Spleen (tissue), 11 donors: ENCODE measurements at regions not wholly inside any gene's neighbourhood (a gene's known extent, or its start where the extent isn't known, plus 50 kb on each side); places are given as distances from the start of the nearest gene placed in this dataset.

Source experiments
- DNase-seq: peaks from one replicate; pipeline ENCODE4 v3.0.0-alpha.2; 2020
- H3K27ac ChIP-seq, 8 donors: fragments of 200-600 bp; sonication (generic) in 7 of 8; 1 replicate in 4 of 8; 2 replicates in 4 of 8; pipeline versions ENCODE4 v1.5.0 to v1.8.0; 2016 to 2021; ENCODE audit warnings: inconsistent platforms in 4 of 8, mild to moderate bottlenecking in 4 of 8, moderate library complexity in 1 of 8
- H3K27me3 ChIP-seq, 7 donors: fragments of 200-600 bp; sonication (generic) in 6 of 7; replicated peaks in 1 of 7; 1 replicate in 4 of 7; 2 replicates in 3 of 7; pipeline versions ENCODE4 v1.5.0 to v1.8.0; 2016 to 2021; ENCODE audit warnings: inconsistent platforms in 3 of 7, mild to moderate bottlenecking in 1 of 7
- H3K36me3 ChIP-seq, 6 donors: fragments of 200-600 bp; sonication (generic) in 5 of 6; 1 replicate in 4 of 6; 2 replicates in 2 of 6; pipeline versions ENCODE4 v1.5.0 to v1.8.0; 2016 to 2021; ENCODE audit warnings: inconsistent platforms in 2 of 6
- H3K4me1 ChIP-seq, 6 donors: fragments of 200-600 bp; sonication (generic) in 5 of 6; 1 replicate in 3 of 6; 2 replicates in 3 of 6; pipeline versions ENCODE4 v1.5.0 to v1.8.0; 2016 to 2021; ENCODE audit warnings: inconsistent platforms in 3 of 6
- H3K4me3 ChIP-seq, 8 donors: fragments of 200-600 bp; sonication (generic) in 7 of 8; 1 replicate in 4 of 8; 2 replicates in 4 of 8; pipeline versions ENCODE4 v1.5.0 to v1.8.0; 2016 to 2021; ENCODE audit warnings: inconsistent platforms in 4 of 8, mild to moderate bottlenecking in 4 of 8, moderate library complexity in 2 of 8
- H3K9me3 ChIP-seq, 8 donors: fragments of 200-600 bp; sonication (generic) in 7 of 8; 1 replicate in 4 of 8; 2 replicates in 4 of 8; pipeline versions ENCODE4 v1.5.0 to v1.8.0; 2016 to 2021; ENCODE audit warnings: inconsistent platforms in 4 of 8
- CTCF ChIP-seq, 11 experiments: fragments of 200-600 bp in 7 of 11; fragments of 450-650 bp in 4 of 11; sonication (generic) in 4 of 11; IDR thresholded peaks in 8 of 11; conservative IDR thresholded peaks in 3 of 11; 1 replicate in 7 of 11; 2 replicates in 4 of 11; pipeline versions ENCODE4 v1.4.0 to v1.8.0; 2016 to 2021; ENCODE audit warnings: antibody characterized with exemption in 11 of 11, inconsistent platforms in 4 of 11, mild to moderate bottlenecking in 1 of 11
- POLR2A ChIP-seq, 3 donors: fragments of 450-650 bp; IDR thresholded peaks; one replicate each; pipeline ENCODE4 v1.5.1; 2017; ENCODE audit warnings: antibody characterized with exemption in 3 of 3, mild to moderate bottlenecking in 1 of 3
- POLR2AphosphoS5 ChIP-seq, 3 donors: sonication (generic); formaldehyde crosslinking; IDR thresholded peaks; one replicate each; pipeline ENCODE4 v1.5.1; 2017; ENCODE audit warnings: antibody characterized with exemption in 3 of 3
- WGBS, 5 donors: extraction: QIAGEN DNeasy Blood & Tissue Kit in 3 of 5; methylation state at CpG; one replicate each; pipeline versions ENCODE4 v1.1.5 to v1.1.7; 2013 to 2018; 5-methylcytosine and 5-hydroxymethylcytosine counted together
- intact Hi-C: fragments of 100-400 bp; cut with DNase I; formaldehyde crosslinking; loops from one replicate; pipeline ENCODE4 v1.15.0; 2023; ENCODE audit warnings: low total_unique reads
- donor health status: healthy with polysubstance abuse.
- donor health status: DM: no; HTN: no; CAD: no; lungs with moderate emphysema.
- donor health status: DM: no; HTN: no; CAD: no.
- donor health status: Bipolar disorder and iron deficiency.
- donor health status: healthy.
- donor health status: DM: no; HTN: no; CAD: no.
- donor health status: DM: yes; HTN: yes; CAD: no.

- Histone ChIP-seq H3K4me3 (no peak overlapping the region), H3K27ac (no peak overlapping the region), H3K27me3 (no peaks in the 10 kb centered on the region), H3K9me3 (peaks cover 0 to 68% (median 52%) of the 10 kb centered on the region in 8 donors), H3K4me1 (no peaks in the 10 kb centered on the region), H3K36me3 (no peaks in the 10 kb centered on the region)
- intact Hi-C loops = no loop called here
- TF ChIP-seq CTCF (IDR thresholded peaks at IDR 0.05 in 8 of 11, conservative IDR thresholded peaks at IDR 0.05 in 3 of 11) (no peak), POLR2AphosphoS5 (IDR thresholded peaks at IDR 0.05) (no peak), POLR2A (IDR thresholded peaks at IDR 0.05) (no peak)
- WGBS, 5 donors = 79 to 94% (median 83%) methylated on average over 1 of the region's 1 CpG
- no peak for DNase-seq
Observed at GRCh38 chr3:1808590-1808989, 290.1 kb upstream of the CNTN4 start.

- intact Hi-C loops = no loop called here
- TF ChIP-seq CTCF (IDR thresholded peaks at IDR 0.05 in 8 of 11, conservative IDR thresholded peaks at IDR 0.05 in 3 of 11) = no peak
- no peak for TF ChIP-seq POLR2A (IDR thresholded peaks at IDR 0.05)
- no peak for TF ChIP-seq POLR2AphosphoS5 (IDR thresholded peaks at IDR 0.05)
- no peak overlapping the region for H3K4me3 ChIP-seq
- no peaks in the 10 kb centered on the region for H3K27me3 ChIP-seq
- no peaks in the 10 kb centered on the region for H3K36me3 ChIP-seq
- no peak overlapping the region for H3K27ac ChIP-seq
- DNase-seq = no peak
- H3K4me1 ChIP-seq = no peaks in the 10 kb centered on the region
- peaks cover 0 to 5% (median 0%) of the 10 kb centered on the region in 8 donors for H3K9me3 ChIP-seq
- 68 to 76% (median 72%) methylated on average over 5 of the region's 5 CpGs for WGBS, 5 donors
Observed at GRCh38 chr3:1823867-1824266, 274.8 kb upstream of the CNTN4 start.

- TF ChIP-seq POLR2A (IDR thresholded peaks at IDR 0.05) (no peak), CTCF (IDR thresholded peaks at IDR 0.05 in 8 of 11, conservative IDR thresholded peaks at IDR 0.05 in 3 of 11) (no peak), POLR2AphosphoS5 (IDR thresholded peaks at IDR 0.05) (no peak)
- no peaks in the 10 kb centered on the region for H3K36me3 ChIP-seq
- WGBS, 5 donors = 80 to 94% (median 85%) methylated on average over 1 of the region's 1 CpG
- H3K9me3 ChIP-seq = peaks cover 0 to 5% (median 0%) of the 10 kb centered on the region in 8 donors
- H3K27me3 ChIP-seq = no peaks in the 10 kb centered on the region
- intact Hi-C loops = no loop called here
- no peak for DNase-seq
- H3K27ac ChIP-seq = no peak overlapping the region
- H3K4me1 ChIP-seq = no peaks in the 10 kb centered on the region
- no peak overlapping the region for H3K4me3 ChIP-seq
Observed at GRCh38 chr3:1824359-1824758, 274.3 kb upstream of the CNTN4 start.

GRCh38 chr3:1828519-1828918, 270.1 kb upstream of the CNTN4 start:
- WGBS, 5 donors = 92 to 100% (median 98%) methylated on average over 1 of the region's 1 CpG
- intact Hi-C loops = no loop called here
- no peak for DNase-seq
- H3K27me3 ChIP-seq = no peaks in the 10 kb centered on the region
- H3K4me1 ChIP-seq = no peaks in the 10 kb centered on the region
- H3K4me3 ChIP-seq = no peak overlapping the region
- H3K9me3 ChIP-seq = peaks cover 0 to 6% (median 0%) of the 10 kb centered on the region in 8 donors
- TF ChIP-seq CTCF (IDR thresholded peaks at IDR 0.05 in 8 of 11, conservative IDR thresholded peaks at IDR 0.05 in 3 of 11) = no peak
- no peak overlapping the region for H3K27ac ChIP-seq
- no peaks in the 10 kb centered on the region for H3K36me3 ChIP-seq
